Brain microvascular endothelial cell (primary cell): ENCODE measurements at regions not wholly inside any gene's neighbourhood (a gene's known extent, or its start where the extent isn't known, plus 50 kb on each side); places are given as distances from the start of the nearest gene placed in this dataset.

ENCODE experiments used
- DNase-seq: peaks from one replicate; pipeline ENCODE4 v3.0.0-alpha.2; 2020
- H3K27ac ChIP-seq: fragments of 250-450 bp; sonication (Bioruptor Pico); 2 replicates; pipeline ENCODE4 v1.5.1; 2020; ENCODE audit warnings: mild to moderate bottlenecking, moderate library complexity
- H3K27me3 ChIP-seq: fragments of 250-450 bp; sonication (Bioruptor Pico); replicated peaks from 2 replicates; pipeline ENCODE4 v1.5.1; 2020; ENCODE audit warnings: mild to moderate bottlenecking
- H3K36me3 ChIP-seq: fragments of 250-450 bp; sonication (Bioruptor Pico); replicated peaks from 2 replicates; pipeline ENCODE4 v1.5.1; 2020; ENCODE audit warnings: mild to moderate bottlenecking
- H3K4me3 ChIP-seq: 2 replicates; pipeline ENCODE4 v1.5.1; 2011; ENCODE audit warnings: low read depth, mild to moderate bottlenecking, control low read depth, low read length, moderate library complexity
- in situ Hi-C: cut with HindIII; loops from 2 replicates; pipeline ENCODE4 v1.10.0; 2017; ENCODE audit warnings: low sequenced_read_pairs, low pct_ligation_motif_present
- TF ChIP-seq, protein P1 (sequence below): IDR thresholded peaks from 2 replicates; pipeline ENCODE4 v1.5.1; 2011; ENCODE audit warnings: low read depth, mild to moderate bottlenecking, moderate library complexity, low read length, control low read depth, inconsistent platforms; ENCODE audit errors: missing control alignments

DNA sequence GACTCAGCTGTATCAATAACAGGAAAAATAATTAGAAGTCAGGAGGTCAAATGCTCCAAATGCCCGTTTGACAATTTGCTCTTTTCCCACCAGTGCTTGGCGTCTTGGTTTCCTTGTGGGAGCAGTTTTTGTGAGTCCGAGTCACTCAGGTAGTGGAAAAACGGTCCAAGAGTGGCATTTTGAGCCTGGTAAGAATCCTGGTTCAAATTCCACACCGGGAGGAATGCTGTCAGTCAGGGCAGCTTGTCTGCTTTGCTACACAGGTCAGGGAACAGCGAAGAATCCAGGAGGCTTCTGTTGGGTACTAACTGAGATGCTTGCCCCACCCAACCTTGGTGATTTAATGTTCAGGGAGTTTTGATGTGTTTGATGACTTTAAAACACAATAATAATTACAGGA lies 209.5 kb downstream of the HERPUD2 start:
- in situ Hi-C loops: no loop called here
- DNase-seq: no peak
- TF ChIP-seq, protein P1, sequence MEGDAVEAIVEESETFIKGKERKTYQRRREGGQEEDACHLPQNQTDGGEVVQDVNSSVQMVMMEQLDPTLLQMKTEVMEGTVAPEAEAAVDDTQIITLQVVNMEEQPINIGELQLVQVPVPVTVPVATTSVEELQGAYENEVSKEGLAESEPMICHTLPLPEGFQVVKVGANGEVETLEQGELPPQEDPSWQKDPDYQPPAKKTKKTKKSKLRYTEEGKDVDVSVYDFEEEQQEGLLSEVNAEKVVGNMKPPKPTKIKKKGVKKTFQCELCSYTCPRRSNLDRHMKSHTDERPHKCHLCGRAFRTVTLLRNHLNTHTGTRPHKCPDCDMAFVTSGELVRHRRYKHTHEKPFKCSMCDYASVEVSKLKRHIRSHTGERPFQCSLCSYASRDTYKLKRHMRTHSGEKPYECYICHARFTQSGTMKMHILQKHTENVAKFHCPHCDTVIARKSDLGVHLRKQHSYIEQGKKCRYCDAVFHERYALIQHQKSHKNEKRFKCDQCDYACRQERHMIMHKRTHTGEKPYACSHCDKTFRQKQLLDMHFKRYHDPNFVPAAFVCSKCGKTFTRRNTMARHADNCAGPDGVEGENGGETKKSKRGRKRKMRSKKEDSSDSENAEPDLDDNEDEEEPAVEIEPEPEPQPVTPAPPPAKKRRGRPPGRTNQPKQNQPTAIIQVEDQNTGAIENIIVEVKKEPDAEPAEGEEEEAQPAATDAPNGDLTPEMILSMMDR: no peak
- H3K27ac ChIP-seq: no peak overlapping the region
- no peak overlapping the region for H3K4me3 ChIP-seq
- no peaks in the 10 kb centered on the region for H3K27me3 ChIP-seq
- no peaks in the 10 kb centered on the region for H3K36me3 ChIP-seq

DNA sequence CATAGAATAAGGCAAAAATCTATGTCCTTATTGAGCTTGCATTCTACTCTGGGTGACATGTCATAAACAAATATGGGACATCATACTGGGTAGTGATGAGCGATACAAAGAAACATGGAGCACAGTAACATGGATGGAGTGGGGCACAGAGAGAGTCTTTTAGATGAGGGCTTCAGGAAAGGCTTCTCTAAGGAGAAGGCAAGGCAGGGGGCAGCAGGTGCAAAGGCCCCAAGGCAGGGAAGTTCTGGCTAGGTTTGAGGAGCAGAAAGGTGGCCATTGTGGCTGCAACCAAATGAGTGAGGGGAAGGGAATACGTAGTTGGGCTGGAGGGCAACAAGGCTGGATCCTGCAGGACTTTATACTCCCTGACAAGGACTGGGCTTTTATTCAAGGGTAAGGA lies 211.4 kb downstream of the HERPUD2 start:
- in situ Hi-C loops: no loop called here
- H3K27ac ChIP-seq: no peak overlapping the region
- H3K4me3 ChIP-seq: no peak overlapping the region
- TF ChIP-seq, protein P1: no peak
- no peak for DNase-seq
- no peaks in the 10 kb centered on the region for H3K36me3 ChIP-seq
- no peaks in the 10 kb centered on the region for H3K27me3 ChIP-seq

DNA sequence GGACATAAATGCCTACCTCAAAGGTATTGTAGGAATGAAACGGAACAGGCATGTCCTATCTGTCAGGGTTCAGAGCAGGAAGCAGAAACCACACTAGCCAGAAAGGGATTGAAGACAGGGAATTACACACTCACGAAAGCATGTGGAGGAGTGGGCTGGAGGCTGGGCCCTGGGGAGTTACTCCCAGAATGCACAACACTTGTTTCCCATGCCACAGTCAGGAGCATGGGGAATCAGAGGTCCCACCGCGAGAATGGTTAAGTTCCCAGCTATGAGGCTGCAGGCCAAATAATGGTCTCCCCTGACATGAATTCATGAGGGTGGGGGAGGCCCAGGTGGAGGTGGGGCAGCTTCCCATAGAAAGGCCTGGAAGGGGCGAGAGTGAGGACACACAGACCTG lies 212.7 kb downstream of the HERPUD2 start:
- TF ChIP-seq, protein P1: no peak
- no peak overlapping the region for H3K27ac ChIP-seq
- in situ Hi-C loops: no loop called here

DNA sequence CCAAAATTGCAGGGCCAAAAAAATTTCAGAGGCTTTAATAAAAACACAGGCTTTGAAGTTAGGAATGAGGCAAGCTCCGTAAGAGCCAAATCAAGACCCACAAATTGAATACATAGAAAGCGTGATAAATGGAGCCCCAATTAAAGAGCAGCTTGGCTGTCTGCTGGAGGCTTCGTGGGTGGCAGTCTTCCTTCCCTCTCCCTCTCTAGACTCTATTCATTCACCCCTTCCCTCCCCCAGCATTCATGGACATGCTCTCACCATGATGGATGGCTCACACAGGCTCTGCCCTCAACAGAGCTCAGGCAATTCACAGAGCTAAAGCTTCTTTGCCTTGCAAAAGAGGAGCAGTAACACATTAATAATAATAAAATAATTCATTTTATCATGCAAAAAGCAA lies 214.1 kb downstream of the HERPUD2 start:
- no peaks in the 10 kb centered on the region for H3K27me3 ChIP-seq
- in situ Hi-C loops: no loop called here
- DNase-seq: no peak
- H3K27ac ChIP-seq: no peak overlapping the region
- no peak overlapping the region for H3K4me3 ChIP-seq
- TF ChIP-seq, protein P1: no peak
- H3K36me3 ChIP-seq: no peaks in the 10 kb centered on the region

More for the DNA sequence above, 212.7 kb downstream of the HERPUD2 start:
- H3K4me3 ChIP-seq: no peak overlapping the region
- H3K27me3 ChIP-seq: no peaks in the 10 kb centered on the region
- no peak for DNase-seq
- no peaks in the 10 kb centered on the region for H3K36me3 ChIP-seq

DNA sequence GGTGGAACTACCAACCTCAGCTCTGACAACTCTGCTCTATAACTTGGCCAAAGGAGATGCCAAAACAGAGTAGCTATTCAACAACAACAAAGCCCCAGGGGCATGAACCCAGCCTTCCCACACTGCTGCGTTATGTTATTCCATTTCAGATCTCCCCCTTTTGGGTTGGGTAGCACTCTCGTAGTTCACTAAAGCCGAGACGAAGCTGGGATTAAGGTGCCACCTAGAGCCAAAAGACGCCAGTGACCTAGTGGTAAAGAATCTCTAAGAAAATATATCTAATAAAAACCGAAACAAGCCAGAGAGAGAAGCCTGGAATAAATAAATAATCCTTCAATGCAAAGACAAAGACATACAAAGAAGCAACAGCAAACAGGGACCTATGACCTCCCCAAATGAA lies 217.3 kb downstream of the HERPUD2 start:
- no peak overlapping the region for H3K4me3 ChIP-seq
- no peak overlapping the region for H3K27ac ChIP-seq
- H3K27me3 ChIP-seq: no peaks in the 10 kb centered on the region
- TF ChIP-seq, protein P1: no peak
- no peak for DNase-seq
- in situ Hi-C loops: no loop called here
- H3K36me3 ChIP-seq: no peaks in the 10 kb centered on the region

DNA sequence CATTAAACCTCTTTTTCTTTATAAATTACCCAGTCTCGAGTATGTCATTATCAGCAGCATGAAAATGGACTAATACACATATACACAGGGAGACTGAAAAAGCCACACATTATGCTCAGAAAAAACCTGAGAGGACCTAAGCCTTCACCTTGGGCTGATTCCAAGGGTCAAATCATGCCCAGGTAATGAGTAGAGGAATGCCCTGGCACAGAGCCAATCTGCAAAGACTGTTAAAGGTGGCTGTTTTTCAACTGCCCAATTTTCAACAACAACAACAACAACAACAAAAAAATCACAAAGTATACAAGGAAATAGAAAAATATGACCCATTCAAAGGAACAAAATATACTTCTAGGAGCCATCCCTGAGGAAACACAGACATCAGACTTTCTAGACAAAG lies 220.2 kb upstream of the TBX20 start:
- TF ChIP-seq, protein P1: no peak
- in situ Hi-C loops: no loop called here
- DNase-seq: no peak
- Histone ChIP-seq H3K36me3 (no peaks in the 10 kb centered on the region), H3K4me3 (no peak overlapping the region), H3K27ac (no peak overlapping the region), H3K27me3 (no peaks in the 10 kb centered on the region)
